ENCODE measurements at regions not wholly inside any gene's neighbourhood (a gene's known extent, or its start where the extent isn't known, plus 50 kb on each side); places are given as distances from the start of the nearest gene placed in this dataset.

DNA sequence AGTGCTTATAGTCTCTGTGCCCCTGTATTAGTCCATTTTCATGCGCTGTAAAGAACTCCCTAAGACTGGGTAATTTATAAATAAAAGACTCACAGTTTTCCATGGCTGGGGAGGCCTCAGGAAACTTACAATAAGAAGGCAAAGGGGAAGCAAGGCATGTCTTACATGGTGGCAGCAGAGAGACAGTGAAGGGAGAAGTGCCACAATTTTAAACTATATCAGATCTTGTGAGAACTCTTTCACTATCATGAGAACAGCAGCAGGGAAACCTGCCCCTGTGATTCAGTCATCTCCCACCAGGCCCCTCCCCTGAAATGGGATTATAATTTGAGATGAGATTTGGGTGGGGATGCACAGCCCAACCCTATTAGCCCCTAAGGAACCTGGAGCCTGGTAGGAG lies 243.2 kb downstream of the EDEM1 start:
- no peaks in the 10 kb centered on the region for H3K27me3 Mint-ChIP-seq
- no peak overlapping the region for H3K27ac Mint-ChIP-seq
- CTCF ChIA-PET: no interaction called here
- H3K4me3 Mint-ChIP-seq: no peak overlapping the region
- no peaks in the 10 kb centered on the region for H3K36me3 Mint-ChIP-seq (ENCODE audit: low read depth)
- DNase-seq: no peak
- no peaks in the 10 kb centered on the region for H3K9me3 Mint-ChIP-seq
- POLR2A ChIA-PET: no interaction called here
- H3K4me1 Mint-ChIP-seq: peaks cover 2% of the 10 kb centered on the region

GRCh38 chr3:5431146-5431545 lies 243.6 kb downstream of the EDEM1 start:
- H3K27me3 Mint-ChIP-seq: no peaks in the 10 kb centered on the region
- no peak overlapping the region for H3K4me3 Mint-ChIP-seq
- ChIA-PET POLR2A (no interaction called here), CTCF (no interaction called here)
- DNase-seq: no peak
- H3K9me3 Mint-ChIP-seq: no peaks in the 10 kb centered on the region
- peaks cover under 1% of the 10 kb centered on the region for H3K4me1 Mint-ChIP-seq
- H3K36me3 Mint-ChIP-seq (ENCODE audit: low read depth): no peaks in the 10 kb centered on the region
- H3K27ac Mint-ChIP-seq: no peak overlapping the region

GRCh38 chr3:5431811-5432378 lies 244.4 kb downstream of the EDEM1 start:
- Mint-ChIP-seq H3K9me3 (no peaks in the 10 kb centered on the region), H3K36me3 (ENCODE audit: low read depth) (no peaks in the 10 kb centered on the region)
- CTCF ChIA-PET: no interaction called here

DNA sequence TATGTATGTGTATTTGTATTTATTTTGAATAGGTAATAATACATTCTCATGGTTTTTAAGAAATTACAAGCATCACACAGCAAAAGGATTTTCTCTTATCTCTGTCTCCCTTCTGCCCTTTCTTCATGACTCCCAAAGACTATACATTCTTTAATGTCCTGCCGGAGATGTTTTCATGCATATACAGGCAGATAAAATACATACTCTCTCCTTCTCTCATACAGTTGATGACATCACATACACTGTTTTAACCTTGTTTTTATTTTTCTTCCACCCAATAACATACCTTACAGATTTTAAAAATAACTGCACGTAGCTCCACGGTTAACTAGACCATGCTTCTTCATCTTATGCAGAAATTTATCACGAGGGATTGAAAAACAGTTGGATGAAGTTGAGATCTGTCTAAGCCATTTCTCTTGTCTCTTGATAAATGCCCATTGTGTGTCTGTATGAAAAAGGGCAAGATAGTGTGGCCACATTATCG lies 249.8 kb downstream of the EDEM1 start:
- POLR2A ChIA-PET: no interaction called here
- no peaks in the 10 kb centered on the region for H3K36me3 Mint-ChIP-seq (ENCODE audit: low read depth)
- no peaks in the 10 kb centered on the region for H3K9me3 Mint-ChIP-seq
- peaks cover 5% of the 10 kb centered on the region for H3K27me3 Mint-ChIP-seq
- no peak overlapping the region for H3K27ac Mint-ChIP-seq
- CTCF ChIA-PET: no interaction called here
- H3K4me1 Mint-ChIP-seq: no peaks in the 10 kb centered on the region
- DNase-seq: no peak
- H3K4me3 Mint-ChIP-seq: no peak overlapping the region

More at GRCh38 chr3:5431811-5432378, 244.4 kb downstream of the EDEM1 start:
- DNase-seq: no peak
- POLR2A ChIA-PET: no interaction called here
- Mint-ChIP-seq H3K4me3 (no peak overlapping the region), H3K27me3 (no peaks in the 10 kb centered on the region), H3K4me1 (no peaks in the 10 kb centered on the region), H3K27ac (no peak overlapping the region)

GRCh38 chr3:5437783-5438323 lies 250.3 kb downstream of the EDEM1 start:
- Mint-ChIP-seq H3K27me3 (peaks cover 5% of the 10 kb centered on the region), H3K9me3 (no peaks in the 10 kb centered on the region), H3K4me3 (no peak overlapping the region), H3K27ac (no peak overlapping the region), H3K4me1 (no peaks in the 10 kb centered on the region), H3K36me3 (ENCODE audit: low read depth) (no peaks in the 10 kb centered on the region)
- DNase-seq: no peak
- CTCF ChIA-PET: no interaction called here
- POLR2A ChIA-PET: no interaction called here

DNA sequence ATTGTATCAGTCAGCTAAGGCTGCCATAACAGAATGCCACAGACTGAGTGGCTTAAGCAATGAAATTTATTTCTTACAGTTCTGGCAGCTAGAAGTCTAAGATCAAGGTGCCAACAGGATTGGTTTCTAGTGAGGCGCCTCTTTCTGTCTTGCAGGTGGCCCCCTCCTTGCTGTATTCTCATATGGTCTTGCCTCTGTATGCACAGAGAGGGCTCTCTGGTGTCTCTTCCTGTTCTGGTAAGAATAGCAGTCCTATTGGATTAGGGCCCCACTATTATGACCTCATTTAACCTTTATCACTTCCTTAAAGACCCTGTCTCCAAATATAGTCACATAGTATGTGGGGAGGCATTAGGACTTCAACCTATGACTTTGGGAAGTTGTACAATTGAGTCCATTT lies 253.9 kb downstream of the EDEM1 start:
- no peaks in the 10 kb centered on the region for H3K36me3 Mint-ChIP-seq (ENCODE audit: low read depth)
- ChIA-PET CTCF (no interaction called here), POLR2A (no interaction called here)
- H3K27ac Mint-ChIP-seq: no peak overlapping the region
- H3K4me1 Mint-ChIP-seq: no peaks in the 10 kb centered on the region
- H3K9me3 Mint-ChIP-seq: no peaks in the 10 kb centered on the region
- no peak overlapping the region for H3K4me3 Mint-ChIP-seq
- DNase-seq: no peak
- H3K27me3 Mint-ChIP-seq: peaks cover 5% of the 10 kb centered on the region

DNA sequence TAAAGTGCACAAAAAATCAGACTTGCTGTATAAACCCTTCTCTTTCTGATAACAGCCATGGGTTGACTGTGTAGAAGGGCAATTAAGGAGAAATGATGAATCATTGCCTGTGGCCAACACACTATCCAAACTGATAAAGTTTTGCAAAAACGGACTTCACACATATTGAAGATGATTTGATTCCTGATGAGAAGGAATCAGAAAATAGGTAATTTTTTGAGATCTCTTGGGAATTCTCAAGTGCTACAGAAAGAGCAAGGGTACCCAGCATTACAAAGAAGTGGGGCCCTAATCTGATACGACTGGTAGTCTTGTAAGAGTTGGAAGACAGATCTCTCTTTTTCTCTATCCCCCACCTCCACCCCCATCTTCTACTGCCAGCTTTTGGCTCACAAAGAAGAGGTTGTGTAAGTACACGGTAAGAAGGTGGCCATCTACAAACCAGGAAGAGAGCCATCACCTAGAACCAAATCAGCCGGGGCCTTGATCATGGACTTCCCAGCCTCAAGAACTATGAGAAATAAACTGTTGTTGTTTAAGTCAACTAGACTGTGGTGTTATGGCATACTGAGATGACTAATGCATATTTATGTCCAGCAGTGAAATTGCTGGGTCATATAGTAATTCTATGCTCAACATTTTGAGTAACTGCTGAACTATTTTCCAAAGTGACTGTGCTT lies 254.7 kb downstream of the EDEM1 start:
- Mint-ChIP-seq H3K36me3 (ENCODE audit: low read depth) (no peaks in the 10 kb centered on the region), H3K27ac (no peak overlapping the region), H3K9me3 (no peaks in the 10 kb centered on the region), H3K27me3 (peaks cover 4% of the 10 kb centered on the region), H3K4me3 (no peak overlapping the region), H3K4me1 (no peaks in the 10 kb centered on the region)
- ChIA-PET POLR2A (no interaction called here), CTCF (no interaction called here)
- no peak for DNase-seq

DNA sequence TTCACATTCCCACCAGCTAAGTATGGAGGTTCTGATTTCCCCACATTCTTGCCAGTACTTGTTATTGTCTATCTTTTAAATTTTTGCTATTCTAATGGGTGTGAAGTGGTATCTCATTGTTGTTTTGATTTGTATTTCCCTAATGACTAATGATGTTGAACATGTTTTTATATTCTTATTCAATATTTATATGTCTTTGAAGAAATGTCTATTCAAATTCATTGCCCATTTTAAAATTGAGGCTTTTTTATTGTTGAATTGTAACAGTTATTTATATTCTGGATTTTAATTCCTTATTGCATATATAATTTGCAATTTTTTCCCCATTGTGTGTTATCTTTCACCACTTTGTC lies 255.3 kb downstream of the EDEM1 start:
- no peak overlapping the region for H3K4me3 Mint-ChIP-seq
- ChIA-PET POLR2A (no interaction called here), CTCF (no interaction called here)
- H3K4me1 Mint-ChIP-seq: no peaks in the 10 kb centered on the region
- H3K27ac Mint-ChIP-seq: no peak overlapping the region
- DNase-seq: no peak
- no peaks in the 10 kb centered on the region for H3K9me3 Mint-ChIP-seq
- H3K27me3 Mint-ChIP-seq: peaks cover 1% of the 10 kb centered on the region
- H3K36me3 Mint-ChIP-seq (ENCODE audit: low read depth): no peaks in the 10 kb centered on the region

DNA sequence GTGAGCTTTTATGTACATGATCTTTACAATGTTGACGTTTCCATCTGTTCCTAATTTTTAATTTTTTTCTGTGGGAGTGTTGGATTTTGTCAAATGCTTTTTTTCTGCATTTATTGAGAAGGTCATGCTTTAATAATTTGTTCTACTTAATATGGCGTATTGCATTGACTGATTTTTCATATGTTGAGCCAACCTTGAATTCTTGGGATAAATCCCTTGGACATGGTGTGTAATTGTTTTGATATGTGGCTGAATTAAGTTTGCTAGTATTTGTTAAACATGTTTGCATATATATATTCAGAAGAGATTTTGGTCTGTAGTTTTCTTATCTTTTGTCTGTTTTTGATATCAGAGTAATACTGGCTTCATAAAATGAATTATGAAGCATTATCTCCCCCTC lies 256.7 kb downstream of the EDEM1 start:
- H3K27me3 Mint-ChIP-seq: no peaks in the 10 kb centered on the region
- ChIA-PET POLR2A (no interaction called here), CTCF (no interaction called here)
- no peak overlapping the region for H3K27ac Mint-ChIP-seq
- H3K4me1 Mint-ChIP-seq: no peaks in the 10 kb centered on the region
- no peak overlapping the region for H3K4me3 Mint-ChIP-seq
- DNase-seq: no peak
- no peaks in the 10 kb centered on the region for H3K9me3 Mint-ChIP-seq
- no peaks in the 10 kb centered on the region for H3K36me3 Mint-ChIP-seq (ENCODE audit: low read depth)

GRCh38 chr3:5445676-5446201 lies 258.2 kb downstream of the EDEM1 start:
- POLR2A ChIA-PET: no interaction called here
- Mint-ChIP-seq H3K27ac (no peak overlapping the region), H3K4me1 (no peaks in the 10 kb centered on the region), H3K4me3 (no peak overlapping the region), H3K27me3 (no peaks in the 10 kb centered on the region), H3K36me3 (ENCODE audit: low read depth) (no peaks in the 10 kb centered on the region), H3K9me3 (no peaks in the 10 kb centered on the region)
- CTCF ChIA-PET: interaction anchor here (1.0 kb wide), 1 partner anchor 19 kb away, joined by 4 read pairs; no protein-coding TSS in a partner anchor
- DNase-seq: no peak

DNA sequence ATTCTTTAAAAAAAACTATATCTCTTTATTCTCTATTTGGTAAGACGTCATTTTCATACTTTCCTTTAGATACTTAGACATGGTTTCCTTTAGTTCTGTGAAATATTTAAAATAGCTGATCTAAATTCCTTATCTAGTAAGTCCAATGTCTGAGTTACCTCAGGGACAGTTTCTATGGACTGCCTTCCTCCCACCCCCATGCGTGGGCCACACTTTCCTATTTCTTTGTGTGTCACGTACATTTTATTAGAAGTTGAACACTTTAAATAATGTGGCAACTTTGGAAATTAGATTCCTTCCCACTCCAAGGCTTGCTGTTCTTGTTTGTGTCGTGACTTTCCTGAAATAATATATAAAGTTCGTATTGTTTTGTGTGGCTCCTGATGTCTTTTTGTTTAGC lies 260.7 kb downstream of the EDEM1 start:
- Mint-ChIP-seq H3K36me3 (ENCODE audit: low read depth) (no peaks in the 10 kb centered on the region), H3K4me1 (no peaks in the 10 kb centered on the region), H3K4me3 (no peak overlapping the region), H3K27ac (no peak overlapping the region), H3K9me3 (no peaks in the 10 kb centered on the region), H3K27me3 (peaks cover 3% of the 10 kb centered on the region)
- ChIA-PET POLR2A (no interaction called here), CTCF (no interaction called here)
- no peak for DNase-seq

DNA sequence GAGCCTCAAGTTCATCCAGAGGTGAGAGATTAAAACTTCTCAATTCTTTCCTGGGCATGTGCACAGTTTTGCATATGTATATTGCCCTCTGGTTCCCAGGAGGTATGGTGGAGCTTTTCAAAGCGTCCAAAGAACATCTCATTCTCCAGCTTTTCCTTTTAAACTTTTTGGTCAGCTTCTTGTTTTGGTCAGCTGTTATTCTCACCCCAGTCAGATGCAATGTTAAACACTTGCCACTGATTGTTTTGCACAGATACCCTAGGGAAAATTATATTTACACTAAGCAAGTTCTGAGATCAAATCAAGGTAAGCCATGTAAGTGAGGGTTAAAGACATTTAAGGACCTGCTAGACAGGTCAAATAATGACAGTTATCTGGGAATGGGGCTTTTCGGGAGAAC lies 261.3 kb downstream of the EDEM1 start:
- no peak overlapping the region for H3K27ac Mint-ChIP-seq
- H3K27me3 Mint-ChIP-seq: peaks cover 3% of the 10 kb centered on the region
- no peaks in the 10 kb centered on the region for H3K9me3 Mint-ChIP-seq
- no peak for DNase-seq
- ChIA-PET CTCF (no interaction called here), POLR2A (no interaction called here)
- no peak overlapping the region for H3K4me3 Mint-ChIP-seq
- H3K4me1 Mint-ChIP-seq: no peaks in the 10 kb centered on the region
- H3K36me3 Mint-ChIP-seq (ENCODE audit: low read depth): no peaks in the 10 kb centered on the region

GRCh38 chr3:5456199-5456598 lies 268.7 kb downstream of the EDEM1 start:
- Mint-ChIP-seq H3K27ac (no peak overlapping the region), H3K4me3 (no peak overlapping the region), H3K27me3 (peaks cover 2% of the 10 kb centered on the region), H3K4me1 (no peaks in the 10 kb centered on the region), H3K9me3 (no peaks in the 10 kb centered on the region), H3K36me3 (ENCODE audit: low read depth) (no peaks in the 10 kb centered on the region)
- DNase-seq: no peak
- POLR2A ChIA-PET: no interaction called here
- CTCF ChIA-PET: no interaction called here

- ChIA-PET POLR2A (no interaction called here), CTCF (no interaction called here)
- H3K36me3 Mint-ChIP-seq (ENCODE audit: low read depth): no peaks in the 10 kb centered on the region
- H3K4me1 Mint-ChIP-seq: no peaks in the 10 kb centered on the region
- H3K4me3 Mint-ChIP-seq: no peak overlapping the region
- no peak overlapping the region for H3K27ac Mint-ChIP-seq
- no peak for DNase-seq
- H3K9me3 Mint-ChIP-seq: no peaks in the 10 kb centered on the region
- H3K27me3 Mint-ChIP-seq: no peaks in the 10 kb centered on the region
Measured at GRCh38 chr3:5458526-5458925, 271.0 kb downstream of the EDEM1 start.
